ENCODE measurements at regions not wholly inside any gene's neighbourhood (a gene's known extent, or its start where the extent isn't known, plus 50 kb on each side); places are given as distances from the start of the nearest gene placed in this dataset.

- no peak for TF ChIP-seq CTCF (IDR thresholded peaks at IDR 0.05)
- TF ChIP-seq POLR2A (IDR thresholded peaks at IDR 0.05) = no peak
These were observed 89.1 kb upstream of the DBX1 start for GRCh38 chr11:20249378-20249777.
